A549 (cell line): ENCODE measurements at regions not wholly inside any gene's neighbourhood (a gene's known extent, or its start where the extent isn't known, plus 50 kb on each side); places are given as distances from the start of the nearest gene placed in this dataset.

ENCODE experiments used
- ATAC-seq, 2 experiments: fragments of 200-7000 bp in 1 of 2; fragments of >200 bp in 1 of 2; cut with Nextera tagmentation in 1 of 2; cut with Tn5 transposase in 1 of 2; 3 replicates each; pipeline versions ENCODE4 v1.8.0 to v1.9.1; 2018 to 2020; ENCODE audit warnings: mild to moderate bottlenecking in 1 of 2, moderate library complexity in 1 of 2
- CTCF ChIA-PET: fragments of 300-600 bp; sonication (Branson Sonifier 250); formaldehyde crosslinking; extraction: SDS; loops from one replicate; lab custom pipeline; 2021; ENCODE audit warnings: antibody characterized with exemption, inconsistent platforms; lab: Yijun Ruan, JAX
- POLR2A ChIA-PET: fragments of 350-600 bp; formaldehyde crosslinking; extraction: SDS; loops from one replicate; lab custom pipeline; 2021; ENCODE audit warnings: antibody characterized with exemption, inconsistent platforms; lab: Yijun Ruan, JAX
- DNase-seq, 2 experiments: peaks; one replicate each; pipeline versions ENCODE4 v3.0.0 to v3.0.0-alpha.2; 2011 to 2016; ENCODE audit warnings: low read depth in 1 of 2, low spot score in 1 of 2
- FAIRE-seq: peaks from 2 replicates; lab custom pipeline; 2011; peaks lifted over from hg19 to GRCh38; lab: Jason Lieb, UNC
- H3K27ac ChIP-seq, 2 experiments: fragments of >200 bp; sonication (Bioruptor Twin); formaldehyde crosslinking; 3 replicates each; pipeline ENCODE4 v1.5.1; 2016 to 2017
- H3K4me1 ChIP-seq: fragments of >200 bp; sonication (Bioruptor Twin); formaldehyde crosslinking; 3 replicates; pipeline ENCODE4 v1.6.1; 2016
- H3K4me2 ChIP-seq: fragments of >200 bp; sonication (Bioruptor Twin); formaldehyde crosslinking; 3 replicates; pipeline ENCODE4 v1.6.1; 2016
- H3K4me3 ChIP-seq: fragments of >200 bp; sonication (Bioruptor Twin); formaldehyde crosslinking; 3 replicates; pipeline ENCODE4 v1.5.1; 2016
- H3K9me3 ChIP-seq: fragments of >200 bp; sonication (Bioruptor Twin); formaldehyde crosslinking; 3 replicates; pipeline ENCODE4 v1.6.1; 2016
- EHF ChIP-seq: fragments of 250-450 bp; sonication (Bioruptor Pico); IDR thresholded peaks from 2 replicates; pipeline ENCODE4 v1.5.0; 2020; ENCODE audit warnings: mild to moderate bottlenecking
- GATA3 ChIP-seq: IDR thresholded peaks from 2 replicates; pipeline ENCODE4 v1.6.1; 2012; ENCODE audit warnings: borderline replicate concordance
- HOXB13 ChIP-seq: fragments of 250-450 bp; sonication (Bioruptor Pico); IDR thresholded peaks from 2 replicates; pipeline ENCODE4 v1.5.0; 2020; ENCODE audit warnings: low read depth, mild to moderate bottlenecking, moderate library complexity
- HOXB5 ChIP-seq: fragments of 250-450 bp; sonication (Bioruptor Pico); IDR thresholded peaks from 2 replicates; pipeline ENCODE4 v1.5.0; 2020; ENCODE audit warnings: mild to moderate bottlenecking, moderate library complexity
- KDM5A ChIP-seq: fragments of 200-600 bp; sonication (generic); IDR thresholded peaks from 2 replicates; pipeline ENCODE4 v1.6.1; 2016; ENCODE audit warnings: antibody characterized with exemption, mild to moderate bottlenecking
- MAZ ChIP-seq: fragments of 150-350 bp; IDR thresholded peaks from 2 replicates; pipeline ENCODE4 v1.6.1; 2014; ENCODE audit warnings: antibody characterized with exemption, low read depth, low read length, borderline replicate concordance
- MYC ChIP-seq: IDR thresholded peaks from 2 replicates; pipeline ENCODE4 v1.6.1; 2012; ENCODE audit warnings: mild to moderate bottlenecking, inconsistent platforms, low read length, improper control_type of control experiment, borderline replicate concordance
- POLR2A ChIP-seq: IDR thresholded peaks from 2 replicates; pipeline ENCODE4 v1.6.1; 2012; ENCODE audit warnings: mild to moderate bottlenecking, low read length
- POLR2AphosphoS2 ChIP-seq: conservative IDR thresholded peaks from 2 replicates; pipeline ENCODE4 v1.6.1; 2012; ENCODE audit warnings: low read length, improper control_type of control experiment, inconsistent platforms
- RAD21 ChIP-seq, 2 experiments: fragments of >200 bp in 1 of 2; sonication (Bioruptor Twin) in 1 of 2; formaldehyde crosslinking in 1 of 2; IDR thresholded peaks in 1 of 2; conservative IDR thresholded peaks in 1 of 2; 2 replicates in 1 of 2; 3 replicates in 1 of 2; pipeline ENCODE4 v1.6.1; 2012 to 2018; ENCODE audit warnings: inconsistent platforms in 1 of 2
- RCOR1 ChIP-seq: fragments of 150-350 bp; IDR thresholded peaks from 2 replicates; pipeline ENCODE4 v1.6.1; 2014; ENCODE audit warnings: antibody characterized with exemption, low read length, low read depth
- RNF2 ChIP-seq: fragments of 200-600 bp; sonication (generic); IDR thresholded peaks from 2 replicates; pipeline ENCODE4 v1.6.1; 2016; ENCODE audit warnings: low read depth, mild to moderate bottlenecking, antibody characterized with exemption, moderate library complexity, borderline replicate concordance
- TFCP2L1 ChIP-seq: fragments of 250-450 bp; sonication (Bioruptor Pico); IDR thresholded peaks from 2 replicates; pipeline ENCODE4 v1.5.0; 2021; ENCODE audit warnings: mild to moderate bottlenecking
- ZC3H11A ChIP-seq: fragments of 450-650 bp; IDR thresholded peaks from 2 replicates; pipeline ENCODE4 v1.6.1; 2014; ENCODE audit warnings: antibody characterized with exemption, mild to moderate bottlenecking
- ZFP36 ChIP-seq: fragments of 450-650 bp; IDR thresholded peaks from 2 replicates; pipeline ENCODE4 v1.6.1; 2014; ENCODE audit warnings: borderline replicate concordance; ENCODE audit not compliant: partially characterized antibody
- WGBS: methylation state at CpG from one replicate; pipeline ENCODE4 v1.1.6; 2017; ENCODE audit errors: missing lambda C conversion rate; 5-methylcytosine and 5-hydroxymethylcytosine counted together
- TF ChIP-seq, protein P1 (sequence below): fragments of 200-600 bp; sonication (generic); IDR thresholded peaks from 2 replicates; pipeline ENCODE4 v1.6.1; 2016; ENCODE audit warnings: antibody characterized with exemption, mild to moderate bottlenecking, moderate library complexity
- TF ChIP-seq, protein P2 (sequence below): fragments of >200 bp; sonication (Bioruptor Twin); formaldehyde crosslinking; IDR thresholded peaks from 3 replicates; pipeline ENCODE4 v1.5.1; 2016
- TF ChIP-seq, protein P3 (sequence below): fragments of 250-450 bp; sonication (Bioruptor Pico); IDR thresholded peaks from 2 replicates; pipeline ENCODE4 v1.5.0; 2021; ENCODE audit warnings: mild to moderate bottlenecking, moderate library complexity, borderline replicate concordance
- TF ChIP-seq, protein P4 (sequence below): IDR thresholded peaks from 2 replicates; pipeline ENCODE4 v1.6.1; 2012
- TF ChIP-seq, protein P5 (sequence below): fragments of >200 bp; sonication (Bioruptor Twin); formaldehyde crosslinking; IDR thresholded peaks from 2 replicates; pipeline ENCODE4 v1.6.1; 2016

DNA sequence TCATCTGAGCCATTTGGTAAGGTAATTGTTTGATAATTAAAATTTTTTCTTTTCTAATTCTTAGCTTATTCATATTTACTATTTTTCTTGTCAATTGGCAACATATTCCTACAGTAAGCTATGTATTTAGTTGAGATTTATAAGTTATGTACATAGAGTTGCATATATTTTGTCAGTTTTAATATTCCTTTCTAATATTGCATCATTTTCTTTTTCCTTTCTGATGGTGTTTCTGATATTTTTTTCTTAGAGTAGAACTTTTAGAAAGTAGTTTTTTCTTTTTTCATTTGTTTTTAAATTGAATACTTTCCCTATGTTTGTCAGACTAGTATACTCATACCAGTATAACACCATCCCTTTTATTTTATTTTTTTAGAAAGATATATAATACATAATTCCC, 131.3 kb downstream of the TTC6 start (continued):
- TF ChIP-seq, protein P1, sequence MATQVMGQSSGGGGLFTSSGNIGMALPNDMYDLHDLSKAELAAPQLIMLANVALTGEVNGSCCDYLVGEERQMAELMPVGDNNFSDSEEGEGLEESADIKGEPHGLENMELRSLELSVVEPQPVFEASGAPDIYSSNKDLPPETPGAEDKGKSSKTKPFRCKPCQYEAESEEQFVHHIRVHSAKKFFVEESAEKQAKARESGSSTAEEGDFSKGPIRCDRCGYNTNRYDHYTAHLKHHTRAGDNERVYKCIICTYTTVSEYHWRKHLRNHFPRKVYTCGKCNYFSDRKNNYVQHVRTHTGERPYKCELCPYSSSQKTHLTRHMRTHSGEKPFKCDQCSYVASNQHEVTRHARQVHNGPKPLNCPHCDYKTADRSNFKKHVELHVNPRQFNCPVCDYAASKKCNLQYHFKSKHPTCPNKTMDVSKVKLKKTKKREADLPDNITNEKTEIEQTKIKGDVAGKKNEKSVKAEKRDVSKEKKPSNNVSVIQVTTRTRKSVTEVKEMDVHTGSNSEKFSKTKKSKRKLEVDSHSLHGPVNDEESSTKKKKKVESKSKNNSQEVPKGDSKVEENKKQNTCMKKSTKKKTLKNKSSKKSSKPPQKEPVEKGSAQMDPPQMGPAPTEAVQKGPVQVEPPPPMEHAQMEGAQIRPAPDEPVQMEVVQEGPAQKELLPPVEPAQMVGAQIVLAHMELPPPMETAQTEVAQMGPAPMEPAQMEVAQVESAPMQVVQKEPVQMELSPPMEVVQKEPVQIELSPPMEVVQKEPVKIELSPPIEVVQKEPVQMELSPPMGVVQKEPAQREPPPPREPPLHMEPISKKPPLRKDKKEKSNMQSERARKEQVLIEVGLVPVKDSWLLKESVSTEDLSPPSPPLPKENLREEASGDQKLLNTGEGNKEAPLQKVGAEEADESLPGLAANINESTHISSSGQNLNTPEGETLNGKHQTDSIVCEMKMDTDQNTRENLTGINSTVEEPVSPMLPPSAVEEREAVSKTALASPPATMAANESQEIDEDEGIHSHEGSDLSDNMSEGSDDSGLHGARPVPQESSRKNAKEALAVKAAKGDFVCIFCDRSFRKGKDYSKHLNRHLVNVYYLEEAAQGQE, result no peak
- TF ChIP-seq, protein P2, sequence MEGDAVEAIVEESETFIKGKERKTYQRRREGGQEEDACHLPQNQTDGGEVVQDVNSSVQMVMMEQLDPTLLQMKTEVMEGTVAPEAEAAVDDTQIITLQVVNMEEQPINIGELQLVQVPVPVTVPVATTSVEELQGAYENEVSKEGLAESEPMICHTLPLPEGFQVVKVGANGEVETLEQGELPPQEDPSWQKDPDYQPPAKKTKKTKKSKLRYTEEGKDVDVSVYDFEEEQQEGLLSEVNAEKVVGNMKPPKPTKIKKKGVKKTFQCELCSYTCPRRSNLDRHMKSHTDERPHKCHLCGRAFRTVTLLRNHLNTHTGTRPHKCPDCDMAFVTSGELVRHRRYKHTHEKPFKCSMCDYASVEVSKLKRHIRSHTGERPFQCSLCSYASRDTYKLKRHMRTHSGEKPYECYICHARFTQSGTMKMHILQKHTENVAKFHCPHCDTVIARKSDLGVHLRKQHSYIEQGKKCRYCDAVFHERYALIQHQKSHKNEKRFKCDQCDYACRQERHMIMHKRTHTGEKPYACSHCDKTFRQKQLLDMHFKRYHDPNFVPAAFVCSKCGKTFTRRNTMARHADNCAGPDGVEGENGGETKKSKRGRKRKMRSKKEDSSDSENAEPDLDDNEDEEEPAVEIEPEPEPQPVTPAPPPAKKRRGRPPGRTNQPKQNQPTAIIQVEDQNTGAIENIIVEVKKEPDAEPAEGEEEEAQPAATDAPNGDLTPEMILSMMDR, result no peak
- no peak for TF ChIP-seq HOXB5 (CRISPR knock-in tag)
- TF ChIP-seq HOXB13 (CRISPR knock-in tag), result no peak
- TF ChIP-seq POLR2AphosphoS2, result no peak
- TF ChIP-seq, protein P3, sequence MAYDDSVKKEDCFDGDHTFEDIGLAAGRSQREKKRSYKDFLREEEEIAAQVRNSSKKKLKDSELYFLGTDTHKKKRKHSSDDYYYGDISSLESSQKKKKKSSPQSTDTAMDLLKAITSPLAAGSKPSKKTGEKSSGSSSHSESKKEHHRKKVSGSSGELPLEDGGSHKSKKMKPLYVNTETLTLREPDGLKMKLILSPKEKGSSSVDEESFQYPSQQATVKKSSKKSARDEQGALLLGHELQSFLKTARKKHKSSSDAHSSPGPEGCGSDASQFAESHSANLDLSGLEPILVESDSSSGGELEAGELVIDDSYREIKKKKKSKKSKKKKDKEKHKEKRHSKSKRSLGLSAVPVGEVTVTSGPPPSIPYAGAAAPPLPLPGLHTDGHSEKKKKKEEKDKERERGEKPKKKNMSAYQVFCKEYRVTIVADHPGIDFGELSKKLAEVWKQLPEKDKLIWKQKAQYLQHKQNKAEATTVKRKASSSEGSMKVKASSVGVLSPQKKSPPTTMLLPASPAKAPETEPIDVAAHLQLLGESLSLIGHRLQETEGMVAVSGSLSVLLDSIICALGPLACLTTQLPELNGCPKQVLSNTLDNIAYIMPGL, result no peak
- TF ChIP-seq, all 56 proteins: peak for 0

DNA sequence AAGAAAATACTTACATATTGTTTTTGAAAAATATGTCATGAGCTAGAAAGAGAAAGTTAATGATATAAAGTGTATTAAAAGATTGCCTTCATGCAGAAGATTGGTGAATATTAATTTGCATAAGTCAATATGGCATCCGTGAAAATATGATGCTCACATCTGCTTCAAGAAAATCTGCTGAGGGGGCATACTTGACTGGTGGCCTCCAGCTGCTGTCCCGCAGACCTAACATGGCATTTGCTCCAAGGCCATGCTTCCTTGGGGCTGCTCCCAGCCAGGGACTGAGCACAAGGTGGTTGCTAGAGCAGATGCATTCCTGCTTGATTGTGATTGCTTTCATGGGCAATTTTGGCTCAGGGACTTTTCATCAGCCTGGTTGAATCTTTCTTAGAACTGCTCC, 133.8 kb downstream of the TTC6 start:
- H3K4me1 ChIP-seq, result no peaks in the 10 kb centered on the region
- H3K4me3 ChIP-seq, result no peak overlapping the region
- FAIRE-seq (no peak), ATAC-seq (no peak), DNase-seq (no peak)
- 85% methylated on average over 2 of the region's 2 CpGs for WGBS
- no peak overlapping the region for H3K27ac ChIP-seq
- ChIA-PET POLR2A (no interaction called here), CTCF (interaction anchor here (1.0 to 1.1 kb wide), 2 partner anchors 27 to 126 kb away, joined by 3 to 4 read pairs; no protein-coding TSS in a partner anchor)
- H3K4me2 ChIP-seq, result no peak overlapping the region
- TF ChIP-seq POLR2AphosphoS2 (no peak), HOXB13 (CRISPR knock-in tag) (no peak), ZFP36 (no peak), MYC (no peak), EHF (no peak)
- TF ChIP-seq, protein P4, sequence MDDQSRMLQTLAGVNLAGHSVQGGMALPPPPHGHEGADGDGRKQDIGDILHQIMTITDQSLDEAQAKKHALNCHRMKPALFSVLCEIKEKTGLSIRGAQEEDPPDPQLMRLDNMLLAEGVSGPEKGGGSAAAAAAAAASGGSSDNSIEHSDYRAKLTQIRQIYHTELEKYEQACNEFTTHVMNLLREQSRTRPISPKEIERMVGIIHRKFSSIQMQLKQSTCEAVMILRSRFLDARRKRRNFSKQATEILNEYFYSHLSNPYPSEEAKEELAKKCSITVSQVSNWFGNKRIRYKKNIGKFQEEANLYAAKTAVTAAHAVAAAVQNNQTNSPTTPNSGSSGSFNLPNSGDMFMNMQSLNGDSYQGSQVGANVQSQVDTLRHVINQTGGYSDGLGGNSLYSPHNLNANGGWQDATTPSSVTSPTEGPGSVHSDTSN, result no peak
- no peaks in the 10 kb centered on the region for H3K9me3 ChIP-seq

DNA sequence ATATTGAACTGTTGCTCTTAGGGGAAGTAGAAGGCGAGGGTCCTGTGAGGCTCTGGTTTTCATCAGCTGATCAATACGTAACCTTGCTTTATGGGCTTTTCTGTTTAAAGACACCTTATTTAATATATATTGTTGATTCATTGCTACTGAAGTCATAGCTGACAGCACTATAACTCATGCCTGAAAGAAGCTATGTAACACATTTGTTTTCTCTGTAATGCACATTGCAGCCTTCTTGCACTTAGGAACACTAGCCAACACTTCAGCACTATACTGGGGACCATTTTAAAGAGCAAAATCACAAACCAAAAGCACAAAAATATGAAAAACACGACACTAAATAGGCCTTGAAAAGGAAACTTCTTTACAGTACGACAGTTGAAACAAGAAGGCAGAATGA, 135.7 kb downstream of the TTC6 start:
- CTCF ChIA-PET, result interaction anchor here (0.8 to 1.1 kb wide), 2 partner anchors 10 to 144 kb away, joined by 4 to 8 read pairs; no protein-coding TSS in a partner anchor
- ATAC-seq (no peak), FAIRE-seq (no peak), DNase-seq (no peak)
- POLR2A ChIA-PET, result no interaction called here
- H3K4me1 ChIP-seq, result no peaks in the 10 kb centered on the region
- H3K4me3 ChIP-seq, result no peak overlapping the region
- TF ChIP-seq, protein P3, result no peak
- TF ChIP-seq GATA3 (no peak), ZFP36 (no peak), ZC3H11A (no peak), HOXB13 (CRISPR knock-in tag) (no peak), HOXB5 (CRISPR knock-in tag) (no peak), MAZ (no peak), POLR2AphosphoS2 (no peak), POLR2A (no peak), TFCP2L1 (CRISPR knock-in tag) (no peak), RCOR1 (no peak), RNF2 (no peak), KDM5A (no peak), RAD21 (conservative IDR thresholded peaks at IDR 0.05 in 1 of 2, IDR thresholded peaks at IDR 0.05 in 1 of 2) (no peak)
- TF ChIP-seq, protein P5, sequence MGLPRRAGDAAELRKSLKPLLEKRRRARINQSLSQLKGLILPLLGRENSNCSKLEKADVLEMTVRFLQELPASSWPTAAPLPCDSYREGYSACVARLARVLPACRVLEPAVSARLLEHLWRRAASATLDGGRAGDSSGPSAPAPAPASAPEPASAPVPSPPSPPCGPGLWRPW, result no peak
- TF ChIP-seq, protein P4, result no peak
- H3K9me3 ChIP-seq, result no peaks in the 10 kb centered on the region
- H3K4me2 ChIP-seq, result no peak overlapping the region
- WGBS, result 57% methylated on average over 4 of the region's 4 CpGs
- no peak overlapping the region for H3K27ac ChIP-seq
